ENCODE measurements at regions not wholly inside any gene's neighbourhood (a gene's known extent, or its start where the extent isn't known, plus 50 kb on each side); places are given as distances from the start of the nearest gene placed in this dataset.

DNA sequence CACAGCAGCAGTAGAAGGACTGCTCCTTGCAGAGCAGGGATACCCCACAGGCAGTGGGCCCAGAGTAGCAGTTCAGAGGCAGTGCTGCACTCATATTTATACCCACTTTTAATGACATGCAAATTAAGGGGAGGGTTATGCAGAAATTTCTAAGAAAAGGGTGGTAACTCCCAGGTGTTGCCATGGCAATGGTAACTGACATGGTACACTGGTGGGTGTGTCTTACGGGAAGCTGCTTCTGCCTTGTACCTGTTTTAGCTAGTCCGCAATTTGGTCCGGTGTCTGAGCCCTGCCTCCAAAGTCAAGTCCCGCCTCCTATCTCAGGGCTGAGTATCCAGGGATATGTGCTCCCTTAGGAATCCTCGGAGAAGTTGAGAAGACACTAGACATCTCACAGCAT lies 79.2 kb upstream of the UQCRFS1 start (continued):
- TF ChIP-seq KDM1A (IDR thresholded peaks at IDR 0.05; ENCODE audit: low read depth) (no peak), ZNF302 (CRISPR knock-in tag; IDR thresholded peaks at IDR 0.05) (no peak), KDM5A (IDR thresholded peaks at IDR 0.05) (no peak), RAD21 (conservative IDR thresholded peaks at IDR 0.05 in 1 of 2, IDR thresholded peaks at IDR 0.05 in 1 of 2) (no peak)

DNA sequence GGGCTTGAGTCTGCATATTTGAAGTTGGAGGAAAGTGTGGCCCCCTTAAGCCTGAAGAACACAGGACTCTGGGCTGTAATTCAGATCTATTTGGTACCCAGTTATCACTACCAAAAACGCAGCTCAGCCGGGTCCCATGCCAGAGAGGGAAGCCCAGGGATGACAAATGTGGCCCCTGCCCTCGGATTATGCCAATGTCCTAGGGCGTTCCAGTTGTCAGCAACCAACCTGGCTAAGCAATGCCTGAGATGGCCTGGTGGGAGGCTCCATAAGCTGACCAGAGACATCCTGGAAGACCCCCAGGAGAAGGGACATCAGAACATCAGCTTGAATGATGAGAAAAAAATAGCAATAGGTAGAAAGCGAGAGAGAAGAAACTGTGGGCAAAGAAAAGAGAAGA lies 79.6 kb upstream of the UQCRFS1 start:
- POLR2A ChIA-PET, result no interaction called here
- FAIRE-seq, result no peak
- H3K9me3 ChIP-seq, result no peaks in the 10 kb centered on the region
- ATAC-seq, result no peak
- CTCF ChIA-PET, result interaction anchor here (1.1 to 1.5 kb wide), 2 partner anchors 11 to 32 kb away, joined by 4 to 5 read pairs; no protein-coding TSS in a partner anchor
- 0 out of 3 replicates have a peak, but pooled peaks cover 7% of the 10 kb centered on the region for H3K4me1 ChIP-seq
- no peak overlapping the region for H3K4me3 ChIP-seq
- H3K27ac ChIP-seq, result no peak overlapping the region
- no peak for DNase-seq (ENCODE audit: low read depth in 1 of 2, low spot score in 1 of 2)
- TF ChIP-seq BHLHE40 (IDR thresholded peaks at IDR 0.05; ENCODE audit: low read depth, low read length) (no peak), CEBPB (IDR thresholded peaks at IDR 0.05) (no peak), ZNF302 (CRISPR knock-in tag; IDR thresholded peaks at IDR 0.05) (no peak), RARB (CRISPR knock-in tag; IDR thresholded peaks at IDR 0.05) (no peak), SREBF2 (IDR thresholded peaks at IDR 0.05) (no peak), MAZ (IDR thresholded peaks at IDR 0.05; ENCODE audit: borderline replicate concordance, low read depth, low read length) (no peak), RFX5 (IDR thresholded peaks at IDR 0.05) (no peak), RCOR1 (IDR thresholded peaks at IDR 0.05; ENCODE audit: low read depth, low read length) (no peak), ZC3H11A (IDR thresholded peaks at IDR 0.05) (no peak), RAD21 (conservative IDR thresholded peaks at IDR 0.05 in 1 of 2, IDR thresholded peaks at IDR 0.05 in 1 of 2) (no peak)
- TF ChIP-seq, protein P1, sequence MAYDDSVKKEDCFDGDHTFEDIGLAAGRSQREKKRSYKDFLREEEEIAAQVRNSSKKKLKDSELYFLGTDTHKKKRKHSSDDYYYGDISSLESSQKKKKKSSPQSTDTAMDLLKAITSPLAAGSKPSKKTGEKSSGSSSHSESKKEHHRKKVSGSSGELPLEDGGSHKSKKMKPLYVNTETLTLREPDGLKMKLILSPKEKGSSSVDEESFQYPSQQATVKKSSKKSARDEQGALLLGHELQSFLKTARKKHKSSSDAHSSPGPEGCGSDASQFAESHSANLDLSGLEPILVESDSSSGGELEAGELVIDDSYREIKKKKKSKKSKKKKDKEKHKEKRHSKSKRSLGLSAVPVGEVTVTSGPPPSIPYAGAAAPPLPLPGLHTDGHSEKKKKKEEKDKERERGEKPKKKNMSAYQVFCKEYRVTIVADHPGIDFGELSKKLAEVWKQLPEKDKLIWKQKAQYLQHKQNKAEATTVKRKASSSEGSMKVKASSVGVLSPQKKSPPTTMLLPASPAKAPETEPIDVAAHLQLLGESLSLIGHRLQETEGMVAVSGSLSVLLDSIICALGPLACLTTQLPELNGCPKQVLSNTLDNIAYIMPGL (CRISPR knock-in tag; IDR thresholded peaks at IDR 0.05; ENCODE audit: borderline replicate concordance), result no peak
- TF ChIP-seq, protein P2, sequence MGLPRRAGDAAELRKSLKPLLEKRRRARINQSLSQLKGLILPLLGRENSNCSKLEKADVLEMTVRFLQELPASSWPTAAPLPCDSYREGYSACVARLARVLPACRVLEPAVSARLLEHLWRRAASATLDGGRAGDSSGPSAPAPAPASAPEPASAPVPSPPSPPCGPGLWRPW (IDR thresholded peaks at IDR 0.05), result no peak
- 12% methylated on average over 5 of the region's 5 CpGs for WGBS (ENCODE audit: missing lambda C conversion rate)
- H3K4me2 ChIP-seq, result no peak overlapping the region

DNA sequence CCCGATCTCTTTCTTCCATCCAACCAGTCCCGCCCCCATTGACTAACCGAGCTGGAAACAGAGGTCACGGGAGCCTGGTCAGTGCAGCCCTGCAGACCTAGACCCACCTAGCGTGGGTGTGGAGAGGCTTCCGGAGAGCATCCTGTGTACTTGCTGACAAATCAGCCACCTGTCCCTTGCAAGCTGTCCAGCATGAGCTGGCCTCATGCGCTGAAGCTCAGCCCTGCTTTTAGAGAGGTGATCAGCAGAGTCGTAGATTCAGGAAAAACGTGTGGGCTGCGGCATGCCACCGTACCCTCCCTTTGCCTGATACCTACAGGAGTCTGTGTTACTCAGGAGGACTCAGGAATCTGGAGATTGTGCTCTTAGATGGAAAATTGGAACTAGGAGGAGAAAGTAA lies 80.3 kb upstream of the UQCRFS1 start:
- POLR2A ChIA-PET, result no interaction called here
- Histone ChIP-seq H3K4me1 (0 out of 3 replicates have a peak, but pooled peaks cover 7% of the 10 kb centered on the region), H3K9me3 (no peaks in the 10 kb centered on the region), H3K4me3 (no peak overlapping the region), H3K27ac (no peak overlapping the region), H3K4me2 (no peak overlapping the region)
- TF ChIP-seq MYC (IDR thresholded peaks at IDR 0.05; ENCODE audit: borderline replicate concordance, low read length) (no peak), FOSB (CRISPR knock-in tag; IDR thresholded peaks at IDR 0.05) (no peak), POLR2AphosphoS2 (conservative IDR thresholded peaks at IDR 0.05; ENCODE audit: low read length) (no peak), ZSCAN20 (CRISPR knock-in tag; IDR thresholded peaks at IDR 0.05) (no peak), RFX5 (IDR thresholded peaks at IDR 0.05) (no peak), NR3C1 (IDR thresholded peaks at IDR 0.05) (no peak), GATA3 (IDR thresholded peaks at IDR 0.05; ENCODE audit: borderline replicate concordance) (no peak), PHF8 (IDR thresholded peaks at IDR 0.05; ENCODE audit: borderline replicate concordance, low read depth) (no peak), KDM1A (IDR thresholded peaks at IDR 0.05; ENCODE audit: low read depth) (no peak), HEYL (CRISPR knock-in tag; IDR thresholded peaks at IDR 0.05) (no peak), CBX8 (IDR thresholded peaks at IDR 0.05) (no peak), POLR2A (IDR thresholded peaks at IDR 0.05; ENCODE audit: low read length) (no peak), FOXS1 (CRISPR knock-in tag; IDR thresholded peaks at IDR 0.05) (no peak), JUN (IDR thresholded peaks at IDR 0.05) (no peak), KDM5A (IDR thresholded peaks at IDR 0.05) (no peak)
- TF ChIP-seq, protein P3, sequence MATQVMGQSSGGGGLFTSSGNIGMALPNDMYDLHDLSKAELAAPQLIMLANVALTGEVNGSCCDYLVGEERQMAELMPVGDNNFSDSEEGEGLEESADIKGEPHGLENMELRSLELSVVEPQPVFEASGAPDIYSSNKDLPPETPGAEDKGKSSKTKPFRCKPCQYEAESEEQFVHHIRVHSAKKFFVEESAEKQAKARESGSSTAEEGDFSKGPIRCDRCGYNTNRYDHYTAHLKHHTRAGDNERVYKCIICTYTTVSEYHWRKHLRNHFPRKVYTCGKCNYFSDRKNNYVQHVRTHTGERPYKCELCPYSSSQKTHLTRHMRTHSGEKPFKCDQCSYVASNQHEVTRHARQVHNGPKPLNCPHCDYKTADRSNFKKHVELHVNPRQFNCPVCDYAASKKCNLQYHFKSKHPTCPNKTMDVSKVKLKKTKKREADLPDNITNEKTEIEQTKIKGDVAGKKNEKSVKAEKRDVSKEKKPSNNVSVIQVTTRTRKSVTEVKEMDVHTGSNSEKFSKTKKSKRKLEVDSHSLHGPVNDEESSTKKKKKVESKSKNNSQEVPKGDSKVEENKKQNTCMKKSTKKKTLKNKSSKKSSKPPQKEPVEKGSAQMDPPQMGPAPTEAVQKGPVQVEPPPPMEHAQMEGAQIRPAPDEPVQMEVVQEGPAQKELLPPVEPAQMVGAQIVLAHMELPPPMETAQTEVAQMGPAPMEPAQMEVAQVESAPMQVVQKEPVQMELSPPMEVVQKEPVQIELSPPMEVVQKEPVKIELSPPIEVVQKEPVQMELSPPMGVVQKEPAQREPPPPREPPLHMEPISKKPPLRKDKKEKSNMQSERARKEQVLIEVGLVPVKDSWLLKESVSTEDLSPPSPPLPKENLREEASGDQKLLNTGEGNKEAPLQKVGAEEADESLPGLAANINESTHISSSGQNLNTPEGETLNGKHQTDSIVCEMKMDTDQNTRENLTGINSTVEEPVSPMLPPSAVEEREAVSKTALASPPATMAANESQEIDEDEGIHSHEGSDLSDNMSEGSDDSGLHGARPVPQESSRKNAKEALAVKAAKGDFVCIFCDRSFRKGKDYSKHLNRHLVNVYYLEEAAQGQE (IDR thresholded peaks at IDR 0.05), result no peak
- TF ChIP-seq, protein P4, sequence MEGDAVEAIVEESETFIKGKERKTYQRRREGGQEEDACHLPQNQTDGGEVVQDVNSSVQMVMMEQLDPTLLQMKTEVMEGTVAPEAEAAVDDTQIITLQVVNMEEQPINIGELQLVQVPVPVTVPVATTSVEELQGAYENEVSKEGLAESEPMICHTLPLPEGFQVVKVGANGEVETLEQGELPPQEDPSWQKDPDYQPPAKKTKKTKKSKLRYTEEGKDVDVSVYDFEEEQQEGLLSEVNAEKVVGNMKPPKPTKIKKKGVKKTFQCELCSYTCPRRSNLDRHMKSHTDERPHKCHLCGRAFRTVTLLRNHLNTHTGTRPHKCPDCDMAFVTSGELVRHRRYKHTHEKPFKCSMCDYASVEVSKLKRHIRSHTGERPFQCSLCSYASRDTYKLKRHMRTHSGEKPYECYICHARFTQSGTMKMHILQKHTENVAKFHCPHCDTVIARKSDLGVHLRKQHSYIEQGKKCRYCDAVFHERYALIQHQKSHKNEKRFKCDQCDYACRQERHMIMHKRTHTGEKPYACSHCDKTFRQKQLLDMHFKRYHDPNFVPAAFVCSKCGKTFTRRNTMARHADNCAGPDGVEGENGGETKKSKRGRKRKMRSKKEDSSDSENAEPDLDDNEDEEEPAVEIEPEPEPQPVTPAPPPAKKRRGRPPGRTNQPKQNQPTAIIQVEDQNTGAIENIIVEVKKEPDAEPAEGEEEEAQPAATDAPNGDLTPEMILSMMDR (IDR thresholded peaks at IDR 0.05), result no peak
- no peak for FAIRE-seq
- 34% methylated on average over 11 of the region's 11 CpGs for WGBS (ENCODE audit: missing lambda C conversion rate)
- no peak for DNase-seq (ENCODE audit: low read depth in 1 of 2, low spot score in 1 of 2)
- no peak; a peak in 1 of 6 replicates for ATAC-seq
- CTCF ChIA-PET, result interaction anchor here (1.0 to 1.6 kb wide), 3 partner anchors 30 to 33 kb away, joined by 3 to 5 read pairs (median 4); no protein-coding TSS in a partner anchor

Data from A549 (cell line).